HG02840 (cell line): ENCODE measurements at regions not wholly inside any gene's neighbourhood (a gene's known extent, or its start where the extent isn't known, plus 50 kb on each side); places are given as distances from the start of the nearest gene placed in this dataset.
"Not testable (repeated sequence)": the region's sequence is repeated elsewhere in the genome, so short reads cannot be mapped to it uniquely, and the experiment has no call there.

Experiments used
- ATAC-seq: cut with Tn5 transposase; IDR thresholded peaks from one replicate; pipeline ENCODE4 v1.9.1; 2021; ENCODE audit warnings: mild to moderate bottlenecking, moderate library complexity, moderate number of reproducible peaks; ENCODE audit not compliant: unreplicated experiment, low FRiP score

- ATAC-seq: no peak
These were observed 822.8 kb upstream of the C9orf72 start for GRCh38 chr9:28396058-28396457.

DNA sequence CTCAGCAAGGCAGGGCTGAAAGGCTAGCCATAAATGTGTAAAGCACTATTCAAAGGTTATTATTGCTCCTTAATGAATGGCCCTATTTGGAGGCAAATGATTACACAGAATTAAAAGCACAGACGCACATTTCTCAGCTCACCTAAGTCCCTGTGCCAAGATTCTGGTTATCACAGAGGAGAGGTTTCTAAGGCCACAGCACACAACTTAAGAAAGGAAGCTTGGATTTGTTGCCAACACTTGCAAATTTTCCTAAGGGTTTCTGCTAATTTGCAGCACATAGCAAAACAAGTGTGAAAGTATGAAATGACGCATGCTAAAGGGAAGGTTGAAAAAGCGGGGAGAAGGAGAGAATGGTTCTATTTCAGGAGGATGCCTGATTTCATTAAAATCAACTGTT is 834.1 kb upstream of the C9orf72 start:
- ATAC-seq: no peak

- ATAC-seq: no peak
These were observed 836.6 kb upstream of the C9orf72 start for GRCh38 chr9:28409919-28410318.

DNA sequence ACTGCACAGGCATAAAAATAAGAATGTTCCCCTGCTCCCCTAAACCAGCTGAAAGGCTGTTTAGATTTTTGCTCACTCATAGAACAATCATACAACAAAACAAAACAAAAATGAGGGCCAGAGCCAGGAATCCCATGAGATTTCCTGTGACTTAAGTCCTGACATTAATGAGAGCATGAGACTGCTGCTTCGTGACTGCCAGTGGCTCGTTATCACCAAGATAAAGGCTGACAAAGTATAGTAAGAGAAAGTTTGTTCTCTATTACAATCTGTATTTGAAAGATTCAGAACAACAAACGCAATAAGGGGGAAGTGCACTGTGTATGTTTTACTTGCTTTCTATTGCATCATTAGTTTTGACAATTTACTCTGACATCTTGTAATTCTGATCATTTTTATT is 837.1 kb upstream of the C9orf72 start:
- no peak for ATAC-seq

GRCh38 chr9:28413471-28413870 is 840.2 kb upstream of the C9orf72 start:
- ATAC-seq: no peak

DNA sequence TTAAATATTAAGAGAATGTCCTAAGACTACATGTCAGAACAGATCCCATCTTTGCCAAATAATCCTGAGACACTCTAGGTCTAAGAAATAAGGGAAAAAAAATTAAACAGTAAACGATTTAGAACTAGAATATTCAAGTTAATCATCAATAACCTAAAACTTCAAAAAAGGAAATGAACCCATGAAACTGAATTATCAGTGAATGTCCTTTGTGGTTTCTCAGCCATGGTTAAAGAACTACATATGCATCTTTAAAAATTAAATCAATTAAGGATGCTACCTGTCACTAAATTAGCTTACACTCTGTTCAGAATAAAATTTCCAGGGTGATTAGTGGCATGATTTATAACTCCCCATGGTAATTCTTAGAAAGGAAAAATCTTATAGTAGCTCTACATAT is 850.0 kb upstream of the C9orf72 start:
- ATAC-seq: no peak

DNA sequence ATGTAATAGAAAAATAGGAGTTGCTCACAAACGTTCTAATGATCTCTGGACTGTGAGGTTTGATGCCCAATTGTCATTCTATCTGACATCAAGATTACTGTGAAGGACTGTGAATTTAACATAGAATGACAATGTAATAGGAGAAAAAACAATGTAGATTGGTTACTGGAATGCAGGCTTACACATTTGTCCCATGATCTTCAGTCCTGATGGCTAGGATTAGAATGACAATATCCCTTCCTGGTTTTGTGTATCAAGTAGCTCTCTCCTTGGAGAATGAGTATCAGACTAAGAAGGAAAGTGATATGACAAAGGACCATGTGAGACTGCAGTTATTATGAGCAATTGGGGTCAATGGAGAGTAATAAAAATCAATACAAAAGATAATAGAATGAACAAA is 862.2 kb upstream of the C9orf72 start:
- no peak for ATAC-seq

GRCh38 chr9:28439688-28440087 is 866.4 kb upstream of the C9orf72 start:
- no peak for ATAC-seq

- no peak for ATAC-seq
These were observed 870.2 kb upstream of the C9orf72 start for GRCh38 chr9:28443461-28443860.

GRCh38 chr9:28444637-28445036 is 871.4 kb upstream of the C9orf72 start:
- ATAC-seq: no peak

GRCh38 chr9:28445211-28445610 is 871.9 kb upstream of the C9orf72 start:
- no peak for ATAC-seq

DNA sequence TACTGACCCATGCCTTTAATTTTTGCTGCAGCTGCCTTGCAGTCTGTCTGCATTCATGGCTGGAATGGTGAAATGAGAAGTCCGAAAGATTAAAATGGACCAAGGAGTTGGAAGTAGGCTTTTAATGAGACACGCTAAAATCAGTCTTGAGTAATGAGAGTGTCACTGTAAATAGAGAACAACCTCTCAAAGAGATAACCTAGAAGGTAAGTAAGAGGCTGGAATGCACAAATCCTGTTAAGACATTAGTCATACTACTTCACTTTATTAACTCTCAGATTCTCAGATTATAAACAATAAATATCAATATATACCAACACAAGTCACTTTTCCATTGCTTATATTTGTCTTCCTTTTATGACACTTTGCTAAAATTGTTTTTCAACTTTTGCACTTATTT is 880.6 kb upstream of the C9orf72 start:
- ATAC-seq: no peak

DNA sequence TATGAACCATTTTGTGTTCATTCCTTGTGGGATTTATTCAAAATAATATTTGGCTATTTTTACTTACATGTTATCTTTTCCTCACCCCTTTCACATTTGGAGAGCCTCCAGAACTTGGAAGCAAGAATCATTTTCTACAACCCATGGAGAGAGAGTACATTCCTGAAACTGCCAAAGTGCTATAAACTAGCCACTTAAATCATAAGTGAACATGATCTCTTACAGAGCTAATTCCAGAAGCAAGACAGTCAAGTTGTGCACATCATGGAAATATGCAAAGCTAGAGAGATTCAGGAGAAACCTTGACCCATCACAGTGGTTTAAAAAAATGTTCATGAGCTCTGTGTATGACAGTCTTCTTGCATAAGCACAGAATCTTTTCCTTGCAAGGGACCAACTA is 883.6 kb upstream of the C9orf72 start:
- ATAC-seq: no peak

DNA sequence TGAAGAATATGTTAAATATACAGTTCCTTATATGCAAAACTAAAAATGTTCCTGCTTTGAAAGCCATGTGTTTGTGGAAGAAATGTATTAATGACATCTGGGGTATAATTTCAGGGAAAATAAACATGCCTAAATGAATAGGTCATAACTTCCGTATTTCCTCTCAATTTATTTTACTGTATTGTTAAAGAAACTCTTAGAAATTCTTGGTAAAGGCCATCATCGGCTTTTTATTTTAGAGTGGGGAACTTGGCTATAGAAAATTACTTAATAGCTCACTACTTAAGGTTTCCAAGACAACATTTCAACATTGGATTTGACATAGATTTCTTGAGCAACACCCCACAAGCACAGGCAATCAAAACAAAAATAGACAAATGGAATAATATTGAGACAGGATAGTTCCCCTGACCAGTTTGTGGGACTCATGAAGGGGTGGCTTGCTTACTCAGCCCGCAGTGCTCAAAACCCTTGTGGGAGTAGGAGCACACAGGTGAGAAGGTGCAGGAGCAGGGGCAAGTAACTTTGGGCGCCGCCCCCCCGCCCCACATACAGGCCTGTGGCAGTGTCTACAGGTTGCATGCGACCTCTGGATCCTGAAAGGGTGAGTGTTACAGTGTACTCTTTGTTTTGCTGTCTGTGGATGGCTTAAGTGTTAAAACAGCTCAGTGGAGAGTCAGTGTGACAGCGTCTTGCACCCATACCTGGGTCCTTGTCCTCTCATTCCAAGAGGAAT is 891.4 kb upstream of the C9orf72 start:
- ATAC-seq: no peak

DNA sequence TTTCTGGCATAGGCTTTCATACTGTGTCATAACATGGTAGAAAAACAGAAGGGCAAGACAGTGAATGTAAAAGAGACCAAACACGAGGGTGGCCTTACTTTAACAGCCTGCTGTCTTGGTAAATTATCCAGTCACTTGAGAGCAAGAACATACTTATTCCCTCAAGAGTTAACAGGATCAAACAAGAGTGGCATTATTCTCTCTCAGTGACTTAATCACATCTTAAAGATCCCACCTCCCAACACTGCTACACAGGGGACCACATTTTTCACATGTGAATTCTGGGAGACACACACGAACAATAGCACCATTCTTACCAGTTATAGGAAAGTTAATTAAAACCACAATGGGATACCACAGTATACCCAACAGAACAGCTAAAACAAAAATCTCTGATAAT is 898.0 kb upstream of the C9orf72 start:
- ATAC-seq: no peak

- ATAC-seq: no peak
These were observed 914.3 kb upstream of the C9orf72 start for GRCh38 chr9:28487561-28487960.

- no peak for ATAC-seq
These were observed 917.8 kb upstream of the C9orf72 start for GRCh38 chr9:28491121-28491520.

GRCh38 chr9:28498168-28498567 is 924.9 kb upstream of the C9orf72 start:
- not testable (repeated sequence) for ATAC-seq

GRCh38 chr9:28502189-28502588 is 928.9 kb upstream of the C9orf72 start:
- ATAC-seq: no peak

DNA sequence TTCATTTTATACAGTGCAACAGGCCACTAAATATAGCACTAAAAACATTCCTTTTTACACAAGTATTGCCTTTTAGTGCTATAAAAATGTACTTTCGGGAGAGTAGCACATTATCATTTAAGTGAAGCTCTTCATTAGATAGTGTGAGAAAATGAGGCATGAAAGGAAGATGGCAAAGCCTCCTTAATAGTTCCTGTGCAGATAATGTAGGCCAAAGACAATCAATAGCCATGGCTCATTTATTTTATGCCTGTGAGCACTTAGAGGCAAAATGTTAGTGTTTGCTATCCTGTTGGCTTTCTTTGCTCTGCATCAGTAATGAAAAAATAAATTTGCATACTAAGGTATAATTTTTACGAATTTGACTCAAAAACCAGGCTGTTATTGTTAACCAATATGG is 929.5 kb upstream of the C9orf72 start:
- ATAC-seq: no peak

- no peak for ATAC-seq
These were observed 930.3 kb upstream of the C9orf72 start for GRCh38 chr9:28503573-28503972.

DNA sequence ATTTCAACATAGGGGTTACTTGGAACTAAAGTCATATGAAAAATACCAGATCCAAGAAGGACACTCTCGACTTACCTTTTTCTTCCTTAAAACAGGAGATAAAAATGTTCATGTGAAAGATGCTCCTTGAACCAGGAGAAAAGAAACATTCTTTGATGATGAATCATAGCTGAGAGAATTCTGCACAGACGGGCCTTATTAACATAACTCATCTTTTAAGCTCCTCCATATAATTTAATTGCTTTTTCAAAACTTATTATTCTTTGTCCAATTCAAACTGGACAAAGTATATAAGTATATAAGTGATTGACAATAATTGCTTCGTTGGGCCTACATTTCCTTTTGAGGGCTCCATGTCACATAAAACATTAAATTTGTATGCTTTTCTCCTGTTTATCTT is 945.2 kb upstream of the C9orf72 start:
- ATAC-seq: no peak

GRCh38 chr9:28524309-28524708 is 951.0 kb upstream of the C9orf72 start:
- not testable (repeated sequence) for ATAC-seq
